Duodenal mucosa (tissue), 2 donors: ENCODE measurements at regions not wholly inside any gene's neighbourhood (a gene's known extent, or its start where the extent isn't known, plus 50 kb on each side); places are given as distances from the start of the nearest gene placed in this dataset.

Experiments
- H3K27ac ChIP-seq: one replicate; pipeline ENCODE4 v1.7.0; 2013; ENCODE audit warnings: low read depth, low read length
- H3K27me3 ChIP-seq, 2 donors: one replicate each; pipeline ENCODE4 v1.7.0; 2013; ENCODE audit warnings: low read length in 2 of 2, control low read depth in 1 of 2; ENCODE audit not compliant: insufficient read depth in 2 of 2, control insufficient read depth in 1 of 2
- H3K36me3 ChIP-seq, 2 donors: one replicate each; pipeline ENCODE4 v1.7.0; 2013; ENCODE audit warnings: low read length in 2 of 2, control low read depth in 1 of 2; ENCODE audit not compliant: insufficient read depth in 2 of 2, control insufficient read depth in 1 of 2
- H3K4me1 ChIP-seq, 2 donors: one replicate each; pipeline ENCODE4 v1.7.0; 2013; ENCODE audit warnings: low read length in 2 of 2, control low read depth in 1 of 2; ENCODE audit not compliant: insufficient read depth in 2 of 2, control insufficient read depth in 1 of 2
- H3K4me3 ChIP-seq, 2 donors: one replicate each; pipeline ENCODE4 v1.7.0; 2013; ENCODE audit warnings: low read length in 2 of 2, low read depth in 1 of 2
- H3K9ac ChIP-seq, 2 donors: one replicate each; pipeline ENCODE4 v1.7.0; 2013; ENCODE audit warnings: low read length in 2 of 2, low read depth in 1 of 2
- H3K9me3 ChIP-seq, 2 donors: one replicate each; pipeline ENCODE4 v1.7.0; 2013; ENCODE audit warnings: low read length in 2 of 2, control low read depth in 1 of 2; ENCODE audit not compliant: control insufficient read depth in 1 of 2

DNA sequence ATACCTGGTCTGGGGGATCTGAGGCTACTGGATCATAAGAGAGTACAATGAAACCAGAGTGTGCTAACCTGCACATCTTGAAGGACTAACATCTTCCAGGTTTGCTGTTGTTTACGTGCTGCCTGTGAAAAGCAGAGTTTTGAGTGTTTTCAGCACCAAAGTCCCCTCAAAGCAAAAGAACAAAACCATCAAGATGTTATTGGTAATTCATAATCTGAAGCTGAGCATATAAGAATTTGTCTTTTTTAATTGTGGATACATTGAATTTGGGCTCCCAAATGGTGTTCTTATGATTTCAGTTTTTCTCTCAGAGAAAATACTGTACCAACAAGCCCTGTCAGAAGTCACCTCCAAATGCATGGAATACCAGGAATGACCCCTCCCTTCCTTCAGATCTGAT is 110.2 kb downstream of the BTG1 start:
- Histone ChIP-seq H3K36me3 (no peaks in the 10 kb centered on the region), H3K4me1 (peaks cover 16 to 17% of the 10 kb centered on the region in 2 donors), H3K27me3 (no peaks in the 10 kb centered on the region), H3K9ac (peak overlapping the region; percentile 38 to 65), H3K9me3 (no peaks in the 10 kb centered on the region), H3K4me3 (peak overlapping the region; percentile 60 to 80), H3K27ac (no peak overlapping the region)

DNA sequence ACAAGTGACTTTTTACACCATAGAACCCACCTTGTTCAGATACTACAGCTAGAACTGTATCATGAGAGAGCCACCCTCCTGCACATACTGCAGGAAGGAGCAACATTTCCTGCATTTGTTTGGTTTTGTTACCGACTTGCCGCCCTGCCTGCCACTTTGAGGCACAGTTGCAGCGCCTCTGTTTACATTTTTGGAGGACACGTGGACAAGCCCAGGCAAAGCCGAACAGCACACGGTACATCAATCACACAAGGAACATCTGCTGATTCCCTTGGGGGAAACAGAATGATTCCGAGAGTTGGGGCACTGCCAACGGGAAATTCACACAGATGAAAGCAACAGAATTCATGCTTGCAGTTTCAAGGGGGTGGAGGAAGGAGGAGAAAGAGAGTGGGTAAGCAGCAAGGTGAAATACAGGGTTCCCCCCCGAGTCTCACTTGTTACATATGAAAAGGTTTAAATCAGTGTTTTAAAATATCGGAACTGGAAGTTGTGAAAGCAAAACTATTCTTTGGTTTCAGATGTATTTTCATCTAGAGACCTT is 110.7 kb downstream of the BTG1 start:
- H3K9ac ChIP-seq = peak overlapping the region; percentile 38 to 65
- no peaks in the 10 kb centered on the region for H3K27me3 ChIP-seq
- H3K9me3 ChIP-seq = no peaks in the 10 kb centered on the region
- H3K4me3 ChIP-seq = peak overlapping the region; percentile 60 to 80
- H3K27ac ChIP-seq = no peak overlapping the region
- H3K36me3 ChIP-seq = no peaks in the 10 kb centered on the region
- H3K4me1 ChIP-seq = peaks cover 16 to 17% of the 10 kb centered on the region in 2 donors

DNA sequence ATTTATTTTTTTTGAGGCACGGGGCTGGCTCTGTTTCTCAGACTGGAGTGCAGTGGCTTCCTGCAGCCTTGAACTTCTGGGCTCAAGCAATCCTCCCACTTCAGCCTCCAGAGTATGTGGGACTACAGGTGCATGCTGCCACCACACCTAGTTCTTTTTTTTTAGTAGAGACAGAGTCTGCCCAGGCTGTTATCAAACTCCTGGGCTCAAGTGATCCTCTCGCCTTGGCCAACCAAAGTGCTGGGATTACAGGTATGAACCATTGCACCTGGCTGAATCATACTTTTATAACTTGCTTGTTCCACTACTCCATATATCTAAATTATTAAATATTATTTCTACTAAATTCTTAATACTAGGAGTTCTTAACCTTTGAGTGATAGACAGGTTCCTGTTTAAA is 111.6 kb downstream of the BTG1 start:
- Histone ChIP-seq H3K36me3 (no peaks in the 10 kb centered on the region), H3K4me1 (peaks cover 16 to 17% of the 10 kb centered on the region in 2 donors), H3K27me3 (no peaks in the 10 kb centered on the region), H3K9me3 (no peaks in the 10 kb centered on the region), H3K27ac (no peak overlapping the region), H3K9ac (no peak overlapping the region), H3K4me3 (no peak overlapping the region)

DNA sequence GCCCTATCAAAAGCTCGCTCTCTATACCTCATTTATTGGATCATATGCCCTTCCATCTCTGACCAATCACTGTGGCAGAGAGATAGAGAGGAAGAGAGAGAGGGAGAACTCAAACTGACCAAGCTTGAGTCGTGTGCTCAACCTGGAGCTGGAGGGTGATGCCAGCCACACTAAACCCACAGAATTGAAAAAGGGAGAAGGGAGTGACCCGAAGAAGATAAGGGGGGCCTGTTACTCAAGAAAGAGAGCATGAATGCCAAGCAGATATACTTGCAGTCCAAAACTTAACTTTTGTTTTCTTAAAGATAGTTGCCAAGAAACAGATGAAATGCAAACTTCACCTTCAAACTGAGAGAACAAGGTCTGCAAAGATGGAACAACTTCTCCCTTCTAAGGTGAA is 112.7 kb downstream of the BTG1 start:
- Histone ChIP-seq H3K27ac (no peak overlapping the region), H3K9ac (no peak overlapping the region)

DNA sequence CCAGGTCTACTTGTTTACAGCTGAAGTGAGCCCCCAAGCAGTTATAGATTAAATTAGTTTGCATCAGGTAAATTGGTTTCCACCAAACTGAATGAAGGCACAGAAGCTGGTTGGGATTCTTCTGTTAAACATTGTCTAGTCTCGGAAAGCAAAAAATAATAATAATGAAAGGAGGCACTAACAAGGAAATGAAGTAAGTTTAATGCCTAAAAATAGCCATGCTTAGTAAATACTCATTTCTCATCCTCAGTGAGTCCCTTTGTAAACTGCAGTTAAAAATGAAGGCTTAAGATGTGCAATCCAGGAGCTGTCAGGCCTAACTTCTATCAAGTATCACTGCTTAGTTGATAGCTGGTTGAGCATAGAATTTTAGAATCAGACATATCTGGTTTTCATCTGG is 113.5 kb downstream of the BTG1 start:
- Histone ChIP-seq H3K4me1 (peaks cover 16 to 20% of the 10 kb centered on the region in 2 donors), H3K27ac (no peak overlapping the region), H3K9me3 (no peaks in the 10 kb centered on the region), H3K9ac (no peak overlapping the region), H3K36me3 (no peaks in the 10 kb centered on the region), H3K27me3 (no peaks in the 10 kb centered on the region), H3K4me3 (no peak overlapping the region)

More for the DNA sequence above, 112.7 kb downstream of the BTG1 start:
- no peaks in the 10 kb centered on the region for H3K27me3 ChIP-seq
- no peak overlapping the region for H3K4me3 ChIP-seq
- H3K9me3 ChIP-seq = no peaks in the 10 kb centered on the region
- peaks cover 16 to 17% of the 10 kb centered on the region in 2 donors for H3K4me1 ChIP-seq
- H3K36me3 ChIP-seq = no peaks in the 10 kb centered on the region

DNA sequence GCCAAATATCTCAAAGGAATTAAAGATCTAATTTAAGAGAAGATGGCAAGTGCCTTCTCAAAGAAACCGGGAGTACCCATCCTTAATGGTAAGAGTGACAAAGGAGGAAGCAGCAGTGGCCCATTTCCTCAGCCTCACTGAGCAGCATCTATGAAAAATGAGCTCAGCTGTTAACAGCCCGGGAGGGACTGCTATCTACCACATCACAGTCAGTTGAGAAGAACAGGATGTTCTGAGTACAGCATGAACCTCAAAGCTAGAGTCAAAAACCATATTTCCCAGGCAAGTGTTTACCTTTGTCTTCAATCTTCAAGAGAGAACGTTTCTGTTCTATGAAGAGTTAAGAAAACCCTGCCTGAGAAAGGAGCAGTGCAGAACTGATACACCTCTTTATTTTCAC is 115.0 kb downstream of the BTG1 start:
- Histone ChIP-seq H3K27ac (no peak overlapping the region), H3K9ac (no peak overlapping the region), H3K36me3 (no peaks in the 10 kb centered on the region), H3K9me3 (no peaks in the 10 kb centered on the region), H3K4me1 (peaks cover 11 to 12% of the 10 kb centered on the region in 2 donors), H3K4me3 (no peak overlapping the region), H3K27me3 (no peaks in the 10 kb centered on the region)

DNA sequence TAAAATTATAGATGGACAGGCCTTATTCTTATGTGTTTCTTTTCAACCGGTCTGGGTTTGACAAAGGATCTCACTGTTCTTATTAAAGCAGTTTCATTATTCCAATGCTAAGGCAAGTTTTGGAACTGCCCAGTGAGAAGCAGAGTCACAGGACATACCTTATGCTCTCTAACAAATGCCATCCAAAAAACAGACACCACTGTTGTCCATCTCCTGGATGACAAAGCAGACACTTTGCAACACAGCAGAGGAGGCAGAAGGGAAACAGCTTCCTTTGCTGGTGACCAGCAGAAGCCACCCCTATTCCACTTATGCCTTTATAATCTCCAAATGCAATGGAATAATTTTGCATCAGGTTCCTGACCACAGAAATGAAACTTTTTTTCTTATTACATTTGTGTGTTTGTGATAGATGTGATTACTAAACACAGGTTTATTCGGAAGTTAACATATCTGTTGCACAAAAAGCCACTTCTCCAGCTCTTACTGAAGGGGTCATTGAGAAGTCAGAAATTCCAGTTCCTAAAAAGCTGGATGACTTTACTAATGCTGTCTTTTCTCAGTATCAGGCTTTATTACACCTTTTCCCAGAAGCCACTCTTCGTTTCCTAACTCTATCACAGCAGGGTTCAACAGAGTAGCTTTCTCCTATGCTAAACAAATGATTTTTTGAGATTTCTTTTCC is 115.6 kb downstream of the BTG1 start:
- Histone ChIP-seq H3K27ac (peak overlapping the region; percentile 0), H3K9ac (no peak overlapping the region), H3K27me3 (no peaks in the 10 kb centered on the region), H3K36me3 (no peaks in the 10 kb centered on the region), H3K9me3 (no peaks in the 10 kb centered on the region), H3K4me1 (peaks cover 6 to 7% of the 10 kb centered on the region in 2 donors), H3K4me3 (no peak overlapping the region)

DNA sequence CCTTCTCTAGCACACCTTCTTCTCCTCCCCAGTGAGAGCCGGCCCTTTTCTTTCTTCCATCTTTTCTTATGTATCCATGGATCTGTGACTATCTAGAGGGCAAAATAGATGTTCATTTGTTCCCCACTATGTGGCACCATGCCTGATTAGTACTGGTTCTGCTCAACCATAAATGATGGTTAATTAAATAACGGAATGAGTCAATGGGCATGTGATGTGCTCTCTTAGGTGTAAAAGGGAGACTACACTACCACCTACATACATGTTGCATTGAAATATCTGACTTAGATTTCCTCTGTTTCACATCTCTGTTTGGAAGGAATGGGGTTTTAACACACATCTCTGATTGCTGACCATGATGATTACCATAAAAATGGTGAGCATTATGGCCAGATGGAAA is 116.5 kb downstream of the BTG1 start:
- Histone ChIP-seq H3K36me3 (no peaks in the 10 kb centered on the region), H3K9ac (no peak overlapping the region), H3K4me1 (peaks cover 0 to 3% of the 10 kb centered on the region in 2 donors), H3K9me3 (no peaks in the 10 kb centered on the region), H3K4me3 (no peak overlapping the region), H3K27me3 (no peaks in the 10 kb centered on the region), H3K27ac (no peak overlapping the region)

DNA sequence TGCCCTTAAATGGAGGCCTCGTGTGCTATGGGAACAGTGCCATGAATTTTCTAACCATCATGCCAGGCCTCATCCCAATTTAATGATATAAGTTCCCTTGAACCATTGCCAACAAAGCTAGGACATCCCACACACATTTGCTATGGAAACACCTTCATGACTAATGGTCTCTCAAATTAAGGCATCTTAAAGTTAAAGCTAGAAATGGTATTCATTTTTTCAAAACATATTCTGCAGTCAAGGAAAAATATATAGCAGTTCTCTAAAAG is 117.3 kb downstream of the BTG1 start:
- Histone ChIP-seq H3K4me1 (peaks cover 0 to 3% of the 10 kb centered on the region in 2 donors), H3K27ac (no peak overlapping the region), H3K9ac (no peak overlapping the region), H3K27me3 (no peaks in the 10 kb centered on the region), H3K36me3 (no peaks in the 10 kb centered on the region), H3K9me3 (no peaks in the 10 kb centered on the region), H3K4me3 (no peak overlapping the region)

DNA sequence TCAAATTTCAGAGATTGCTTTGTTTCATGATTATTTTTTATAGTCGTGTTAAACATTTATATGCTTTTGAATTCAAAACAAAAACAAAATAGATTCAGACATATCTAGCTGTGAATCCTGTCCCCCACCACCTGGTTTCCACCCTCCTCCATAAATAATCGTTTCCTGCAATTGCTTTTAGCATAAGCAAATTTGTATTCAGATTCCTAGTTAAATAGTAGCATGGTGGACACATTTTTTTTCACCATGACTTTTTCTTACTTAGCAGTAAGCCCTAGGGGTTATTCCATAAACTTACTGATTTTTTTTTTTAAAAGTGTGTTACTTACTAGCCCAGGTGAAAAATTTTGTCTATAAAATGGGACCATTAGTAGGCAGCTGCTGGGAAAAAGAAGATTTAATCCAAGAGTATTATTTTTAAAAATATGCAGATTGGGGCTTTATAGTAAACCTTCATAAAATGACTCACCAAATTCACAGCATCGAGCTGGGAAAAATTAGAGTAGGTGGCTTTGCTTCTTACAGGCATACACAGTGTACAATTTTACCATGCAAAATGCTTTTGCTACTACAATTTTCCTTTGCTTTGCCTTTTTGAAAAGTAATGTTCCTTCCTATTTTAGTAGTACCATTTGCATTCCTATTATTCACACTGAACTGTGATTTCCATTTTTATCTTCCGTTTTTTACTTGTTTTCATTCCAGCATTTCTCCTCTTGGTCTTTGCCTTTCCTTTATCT is 117.8 kb downstream of the BTG1 start:
- no peaks in the 10 kb centered on the region for H3K36me3 ChIP-seq
- no peak overlapping the region for H3K9ac ChIP-seq
- H3K27me3 ChIP-seq = no peaks in the 10 kb centered on the region
- no peaks in the 10 kb centered on the region for H3K9me3 ChIP-seq
- no peak overlapping the region for H3K27ac ChIP-seq
- H3K4me1 ChIP-seq = peaks cover 0 to 3% of the 10 kb centered on the region in 2 donors
- H3K4me3 ChIP-seq = no peak overlapping the region
